A549 (cell line): ENCODE measurements at regions not wholly inside any gene's neighbourhood (a gene's known extent, or its start where the extent isn't known, plus 50 kb on each side); places are given as distances from the start of the nearest gene placed in this dataset.

Experiments
- HMGXB4 ChIP-seq: fragments of 250-450 bp; sonication (Bioruptor Pico); IDR thresholded peaks from 2 replicates; pipeline ENCODE4 v1.5.0; 2021; ENCODE audit warnings: mild to moderate bottlenecking, moderate library complexity, borderline replicate concordance
- POLR2A ChIP-seq: IDR thresholded peaks from 2 replicates; pipeline ENCODE4 v1.6.1; 2012; ENCODE audit warnings: mild to moderate bottlenecking, low read length

GRCh38 chr2:239776436-239777005, 248.6 kb downstream of the NDUFA10 start:
- TF ChIP-seq POLR2A = no peak
- TF ChIP-seq HMGXB4 = no peak
